GM23248 (cell line): ENCODE measurements at regions not wholly inside any gene's neighbourhood (a gene's known extent, or its start where the extent isn't known, plus 50 kb on each side); places are given as distances from the start of the nearest gene placed in this dataset.
A peak's percentile ranks its signal among the peaks of the same experiment; 100 is the strongest.
"Not testable (repeated sequence)": the region's sequence is repeated elsewhere in the genome, so short reads cannot be mapped to it uniquely, and the experiment has no call there.

Source experiments
- DNase-seq: peaks from one replicate; pipeline ENCODE4 v3.0.0-alpha.2; 2015
- H2AFZ ChIP-seq: fragments of 200-600 bp; sonication (generic); 2 replicates; pipeline ENCODE4 v1.6.1; 2016; ENCODE audit warnings: antibody characterized with exemption
- H3F3A ChIP-seq: fragments of 200-600 bp; sonication (generic); 2 replicates; pipeline ENCODE4 v1.6.1; 2016; ENCODE audit warnings: mild to moderate bottlenecking, antibody characterized with exemption, mixed run types; ENCODE audit not compliant: insufficient read depth
- H3K27ac ChIP-seq: fragments of 200-600 bp; sonication (generic); 2 replicates; pipeline ENCODE4 v1.5.1; 2016; ENCODE audit warnings: mild to moderate bottlenecking
- H3K27me3 ChIP-seq: fragments of 200-600 bp; sonication (generic); replicated peaks from 2 replicates; pipeline ENCODE4 v1.6.1; 2016; ENCODE audit warnings: mild to moderate bottlenecking; ENCODE audit not compliant: insufficient read depth
- H3K36me3 ChIP-seq: fragments of 200-600 bp; sonication (generic); 2 replicates; pipeline ENCODE4 v1.6.1; 2016; ENCODE audit warnings: low read depth, mild to moderate bottlenecking
- H3K4me1 ChIP-seq: fragments of 200-600 bp; sonication (generic); 2 replicates; pipeline ENCODE4 v1.6.1; 2016; ENCODE audit warnings: mild to moderate bottlenecking; ENCODE audit not compliant: insufficient read depth
- H3K4me2 ChIP-seq: fragments of 200-600 bp; sonication (generic); one replicate; pipeline ENCODE4 v1.6.1; 2016; ENCODE audit warnings: mild to moderate bottlenecking; ENCODE audit not compliant: unreplicated experiment
- H3K4me3 ChIP-seq: fragments of 200-600 bp; sonication (generic); 2 replicates; pipeline ENCODE4 v1.5.1; 2016; ENCODE audit warnings: mild to moderate bottlenecking
- H3K79me2 ChIP-seq: fragments of 200-600 bp; sonication (generic); 2 replicates; pipeline ENCODE4 v1.6.1; 2016; ENCODE audit warnings: mild to moderate bottlenecking; ENCODE audit not compliant: insufficient read depth
- H3K9ac ChIP-seq: fragments of 200-600 bp; sonication (generic); 2 replicates; pipeline ENCODE4 v1.6.1; 2016; ENCODE audit warnings: mild to moderate bottlenecking
- H3K9me2 ChIP-seq: fragments of 200-600 bp; sonication (generic); 2 replicates; pipeline ENCODE4 v1.6.1; 2016; ENCODE audit warnings: mixed run types, mild to moderate bottlenecking, moderate library complexity; ENCODE audit not compliant: insufficient read depth
- H3K9me3 ChIP-seq: fragments of 200-600 bp; sonication (generic); one replicate; pipeline ENCODE4 v1.6.1; 2017; ENCODE audit warnings: low read depth
- H4K20me1 ChIP-seq: fragments of 200-600 bp; sonication (generic); 2 replicates; pipeline ENCODE4 v1.6.0; 2016; ENCODE audit not compliant: insufficient read depth
- EZH2 ChIP-seq: fragments of 200-600 bp; sonication (generic); IDR thresholded peaks from 2 replicates; pipeline ENCODE4 v1.6.1; 2018; ENCODE audit warnings: antibody characterized with exemption, mild to moderate bottlenecking; ENCODE audit not compliant: insufficient read depth, poor library complexity, severe bottlenecking
- EZH2phosphoT487 ChIP-seq: fragments of 200-600 bp; sonication (generic); IDR thresholded peaks from 2 replicates; pipeline ENCODE4 v1.6.1; 2018; ENCODE audit warnings: antibody characterized with exemption, moderate library complexity, mild to moderate bottlenecking, low read depth; ENCODE audit not compliant: insufficient read depth
- WGBS, 2 experiments: methylation state at CpG; one replicate each; pipeline ENCODE4 v1.1.6; 2015 to 2017; ENCODE audit warnings: low lambda C conversion rate in 2 of 2, low coverage in 1 of 2; ENCODE audit errors: missing lambda C conversion rate in 2 of 2; 5-methylcytosine and 5-hydroxymethylcytosine counted together
- in situ Hi-C: fragments of 300-500 bp; cut with MboI; formaldehyde crosslinking; loops from 2 replicates; pipeline ENCODE4 v1.15.0; 2020

DNA sequence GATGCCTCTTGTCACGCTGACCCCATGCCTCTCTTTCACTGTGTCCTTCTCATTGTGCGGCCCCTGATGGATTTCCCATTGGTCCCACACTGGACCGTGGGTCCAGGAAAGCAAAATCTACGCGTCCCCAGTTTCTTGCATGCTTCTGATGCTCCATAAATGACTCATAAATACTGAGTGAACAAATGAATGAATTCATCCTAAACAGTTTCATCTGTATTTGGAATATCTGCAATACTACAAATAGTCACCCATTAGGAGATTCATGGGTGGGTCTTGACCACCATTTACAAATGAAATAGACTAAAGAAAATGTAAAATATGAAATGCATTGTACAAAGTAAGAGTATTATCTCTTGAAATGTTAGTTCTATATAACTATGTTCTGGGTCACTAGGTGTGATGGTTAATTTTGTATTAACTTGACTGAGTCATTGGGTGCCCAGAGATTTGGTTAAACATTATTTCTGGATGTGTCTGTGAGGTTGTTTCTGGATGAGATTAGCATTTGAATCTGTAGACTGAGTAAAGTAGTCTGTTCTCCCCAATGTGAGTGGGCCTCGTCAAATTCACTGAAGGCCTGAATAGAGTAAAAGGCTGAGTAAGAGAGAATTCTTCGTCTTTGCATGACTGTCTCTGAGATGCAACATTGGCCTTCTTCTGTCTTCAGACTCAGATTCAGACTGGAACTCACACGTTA, 448.7 kb downstream of the PREX1 start:
- H3K9me3 ChIP-seq: no peaks in the 10 kb centered on the region
- H3K36me3 ChIP-seq: no peaks in the 10 kb centered on the region
- TF ChIP-seq EZH2phosphoT487: no peak
- TF ChIP-seq EZH2: no peak
- DNase-seq: no peak
- H4K20me1 ChIP-seq: no peaks in the 10 kb centered on the region
- H3K4me2 ChIP-seq: no peak overlapping the region
- no peak overlapping the region for H2AFZ ChIP-seq
- no peaks in the 10 kb centered on the region for H3K9me2 ChIP-seq
- H3K4me3 ChIP-seq: no peak overlapping the region
- WGBS, 2 experiments: 33 to 36% methylated on average over 8 of the region's 8 CpGs
- no peaks in the 10 kb centered on the region; the same call in 1 of the 2 replicates for H3K27me3 ChIP-seq
- no peaks in the 10 kb centered on the region for H3K79me2 ChIP-seq
- H3F3A ChIP-seq: no peaks in the 10 kb centered on the region
- in situ Hi-C loops: no loop called here
- no peak overlapping the region for H3K9ac ChIP-seq
- H3K27ac ChIP-seq: no peak overlapping the region
- H3K4me1 ChIP-seq: no peaks in the 10 kb centered on the region

DNA sequence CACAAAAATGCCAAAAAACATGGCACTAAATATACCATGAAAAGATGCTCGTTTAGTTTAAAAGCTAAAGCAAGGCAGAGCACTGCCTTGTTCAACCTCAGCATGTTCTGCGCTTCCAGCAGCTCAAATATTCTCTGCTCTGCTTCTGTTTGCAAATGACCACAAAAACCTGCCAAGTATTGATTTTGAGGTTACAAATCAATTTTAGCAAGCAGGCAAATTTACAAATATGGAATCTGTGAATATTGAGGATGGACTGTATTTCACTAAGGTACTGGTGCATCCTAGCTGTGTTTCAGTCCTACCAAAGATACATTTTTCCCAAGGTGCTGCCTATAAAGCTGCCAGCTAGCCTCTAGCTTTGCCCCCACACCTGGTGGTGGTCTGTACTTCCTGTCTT, 449.9 kb downstream of the PREX1 start:
- Histone ChIP-seq H2AFZ (no peak overlapping the region), H3K36me3 (no peaks in the 10 kb centered on the region), H3F3A (no peaks in the 10 kb centered on the region), H3K9me2 (no peaks in the 10 kb centered on the region), H3K4me1 (no peaks in the 10 kb centered on the region), H3K9me3 (no peaks in the 10 kb centered on the region), H3K27ac (no peak overlapping the region), H3K9ac (no peak overlapping the region), H3K4me2 (no peak overlapping the region), H3K79me2 (no peaks in the 10 kb centered on the region), H4K20me1 (no peaks in the 10 kb centered on the region), H3K4me3 (no peak overlapping the region), H3K27me3 (no peaks in the 10 kb centered on the region)
- TF ChIP-seq EZH2 (no peak), EZH2phosphoT487 (no peak)
- no peak for DNase-seq
- in situ Hi-C loops: no loop called here
- WGBS, 2 experiments: 53 to 55% methylated on average over 2 of the region's 2 CpGs

DNA sequence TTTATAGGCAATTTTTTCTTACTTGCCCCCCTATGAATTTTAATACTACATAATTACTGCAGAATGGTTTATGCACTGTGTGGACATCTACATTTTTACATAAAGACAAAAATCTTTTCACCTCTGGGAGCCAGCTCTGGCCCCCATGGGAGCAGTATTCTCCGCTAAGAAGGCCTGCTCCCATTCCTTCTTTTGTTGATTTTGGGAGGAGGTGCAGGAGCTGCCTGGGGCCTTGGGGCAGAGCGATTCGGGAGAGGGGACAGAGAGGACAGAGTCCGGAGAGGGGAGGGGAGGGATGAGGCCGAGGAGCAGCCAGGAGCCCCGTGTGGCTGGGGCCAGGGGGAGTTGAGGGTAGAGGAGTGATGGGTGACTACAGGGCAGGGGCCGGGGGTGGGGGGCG, 452.0 kb downstream of the PREX1 start:
- 54 to 58% methylated on average over 5 to 8 of the region's 8 CpGs for WGBS, 2 experiments
- no peak overlapping the region for H2AFZ ChIP-seq
- H3K79me2 ChIP-seq: no peaks in the 10 kb centered on the region
- no peaks in the 10 kb centered on the region for H3F3A ChIP-seq
- TF ChIP-seq EZH2 (no peak), EZH2phosphoT487 (no peak)
- H3K4me3 ChIP-seq: no peak overlapping the region
- no peak overlapping the region for H3K27ac ChIP-seq
- no peaks in the 10 kb centered on the region for H3K4me1 ChIP-seq
- DNase-seq: no peak
- in situ Hi-C loops: no loop called here
- no peaks in the 10 kb centered on the region for H3K9me3 ChIP-seq
- peaks cover 8% of the 10 kb centered on the region for H3K27me3 ChIP-seq
- no peaks in the 10 kb centered on the region for H3K9me2 ChIP-seq
- no peaks in the 10 kb centered on the region for H3K36me3 ChIP-seq
- H4K20me1 ChIP-seq: no peaks in the 10 kb centered on the region
- H3K4me2 ChIP-seq: no peak overlapping the region
- no peak overlapping the region for H3K9ac ChIP-seq

- DNase-seq: no peak
- Histone ChIP-seq H3K79me2 (no peaks in the 10 kb centered on the region), H3K4me2 (no peak overlapping the region), H3K9ac (no peak overlapping the region), H3K9me2 (no peaks in the 10 kb centered on the region), H3K27me3 (peaks cover 15% of the 10 kb centered on the region), H3K4me3 (no peak overlapping the region), H3K9me3 (no peaks in the 10 kb centered on the region), H4K20me1 (no peaks in the 10 kb centered on the region), H3K36me3 (no peaks in the 10 kb centered on the region), H3F3A (no peaks in the 10 kb centered on the region), H3K4me1 (no peaks in the 10 kb centered on the region), H2AFZ (no peak overlapping the region), H3K27ac (no peak overlapping the region)
- WGBS, 2 experiments: 59 to 61% methylated on average over 16 of the region's 16 CpGs
- TF ChIP-seq EZH2phosphoT487 (no peak), EZH2 (no peak)
- in situ Hi-C loops: no loop called here
Measured at GRCh38 chr20:48374991-48375595, 452.7 kb downstream of the PREX1 start.

GRCh38 chr20:48374031-48374907, 453.5 kb downstream of the PREX1 start:
- H3F3A ChIP-seq, H3K27ac ChIP-seq, H2AFZ ChIP-seq, H3K9ac ChIP-seq, H3K4me3 ChIP-seq, H3K9me2 ChIP-seq, H3K79me2 ChIP-seq, H3K4me2 ChIP-seq, H4K20me1 ChIP-seq, in situ Hi-C loops, H3K4me1 ChIP-seq, H3K36me3 ChIP-seq, H3K9me3 ChIP-seq: not testable (repeated sequence)
- WGBS, 2 experiments: 26 to 32% methylated on average over 26 of the region's 26 CpGs
- DNase-seq: peak; percentile 9
- peaks cover 16% of the 10 kb centered on the region for H3K27me3 ChIP-seq
